DND-41 (cell line): ENCODE measurements at regions not wholly inside any gene's neighbourhood (a gene's known extent, or its start where the extent isn't known, plus 50 kb on each side); places are given as distances from the start of the nearest gene placed in this dataset.

ENCODE experiments used
- ATAC-seq: fragments of 200-7000 bp; cut with Tn5 transposase; 3 replicates; pipeline ENCODE4 v1.9.1; 2021; ENCODE audit warnings: low read depth; ENCODE audit not compliant: insufficient read depth
- DNase-seq: peaks from one replicate; pipeline ENCODE4 v3.0.0-alpha.2; 2020
- H2AFZ ChIP-seq: 2 replicates; pipeline ENCODE4 v1.6.0; 2012; ENCODE audit warnings: low read depth, low read length
- H3K27ac ChIP-seq: 2 replicates; pipeline ENCODE4 v1.5.1; 2012; ENCODE audit warnings: low read length, inconsistent platforms
- H3K27me3 ChIP-seq: fragments of 200-600 bp; sonication (generic); 2 replicates; pipeline ENCODE4 v1.6.0; 2012; ENCODE audit warnings: low read length, mild to moderate bottlenecking, inconsistent platforms; ENCODE audit not compliant: insufficient read depth, poor library complexity
- H3K36me3 ChIP-seq: 2 replicates; pipeline ENCODE4 v1.5.1; 2012; ENCODE audit warnings: low read length, inconsistent platforms; ENCODE audit not compliant: insufficient read depth
- H3K4me1 ChIP-seq: 2 replicates; pipeline ENCODE4 v1.5.1; 2012; ENCODE audit warnings: mild to moderate bottlenecking, low read length; ENCODE audit not compliant: insufficient read depth
- H3K4me2 ChIP-seq: 2 replicates; pipeline ENCODE4 v1.6.0; 2012; ENCODE audit warnings: mild to moderate bottlenecking, moderate library complexity, low read length, inconsistent platforms; ENCODE audit not compliant: insufficient read depth
- H3K4me3 ChIP-seq, 2 experiments: fragments of 200-600 bp in 1 of 2; shearing (Covaris generic) in 1 of 2; 2 replicates each; pipeline ENCODE4 v1.5.1; 2012 to 2016; ENCODE audit warnings: inconsistent platforms in 2 of 2, low read length in 2 of 2, mild to moderate bottlenecking in 2 of 2, low read depth in 1 of 2, moderate library complexity in 1 of 2
- H3K79me2 ChIP-seq: 2 replicates; pipeline ENCODE4 v1.6.0; 2012; ENCODE audit warnings: low read length, inconsistent platforms; ENCODE audit not compliant: insufficient read depth
- H3K9ac ChIP-seq: 2 replicates; pipeline ENCODE4 v1.6.0; 2012; ENCODE audit warnings: low read depth, mild to moderate bottlenecking, inconsistent platforms, low read length, moderate library complexity
- H3K9me3 ChIP-seq: 2 replicates; pipeline ENCODE4 v1.5.1; 2012; ENCODE audit warnings: low read length, moderate library complexity, mild to moderate bottlenecking, inconsistent platforms; ENCODE audit not compliant: insufficient read depth, severe bottlenecking
- H4K20me1 ChIP-seq: 2 replicates; pipeline ENCODE4 v1.6.0; 2012; ENCODE audit warnings: low read length; ENCODE audit not compliant: insufficient read depth
- CTCF ChIP-seq: IDR thresholded peaks from 2 replicates; pipeline ENCODE4 v1.5.1; 2012; ENCODE audit warnings: borderline replicate concordance, low read length, moderate library complexity, mild to moderate bottlenecking; ENCODE audit not compliant: poor library complexity, severe bottlenecking; ENCODE audit errors: extremely low read depth
- EZH2 ChIP-seq: IDR thresholded peaks from 3 replicates; pipeline ENCODE4 v1.6.1; 2012; ENCODE audit warnings: borderline replicate concordance, low read depth, mild to moderate bottlenecking, moderate library complexity, low read length, inconsistent platforms; ENCODE audit not compliant: severe bottlenecking

DNA sequence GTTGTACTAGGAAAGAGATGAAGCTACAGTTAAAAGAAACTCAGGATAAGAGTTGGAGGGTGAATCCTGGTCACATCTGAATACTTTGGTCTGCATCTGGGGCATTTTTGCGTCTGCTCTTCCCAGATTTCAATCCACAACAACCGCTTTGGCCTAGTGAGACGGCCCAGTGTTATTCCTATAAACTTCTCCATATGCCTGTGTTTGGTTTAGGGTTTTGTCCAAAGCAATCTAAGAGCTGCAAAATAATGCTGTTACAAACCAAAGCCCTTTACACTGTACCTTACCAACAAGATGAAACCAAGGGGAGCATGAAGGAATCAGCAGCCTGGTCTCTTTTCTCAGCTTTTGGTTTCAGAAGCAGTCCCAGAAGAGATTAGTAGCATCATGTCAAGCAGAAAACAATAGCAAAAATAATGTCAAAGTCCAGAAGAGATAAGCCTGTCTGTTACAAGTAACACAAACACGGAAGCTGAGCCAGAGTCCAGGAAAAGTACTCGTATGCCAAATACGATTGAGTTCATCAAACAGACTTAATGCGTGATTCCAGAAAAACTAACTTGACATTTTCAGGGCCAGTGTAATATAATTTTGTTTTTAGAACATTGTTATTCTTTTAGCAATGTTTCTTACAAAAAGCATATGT, 379.9 kb upstream of the ACO1 start:
- Histone ChIP-seq H3K9ac (no peak overlapping the region), H3K79me2 (no peaks in the 10 kb centered on the region), H2AFZ (no peak overlapping the region), H3K9me3 (no peaks in the 10 kb centered on the region), H3K4me3 (no peak overlapping the region), H4K20me1 (no peaks in the 10 kb centered on the region), H3K27me3 (no peaks in the 10 kb centered on the region), H3K4me2 (no peak overlapping the region), H3K4me1 (no peaks in the 10 kb centered on the region), H3K36me3 (no peaks in the 10 kb centered on the region), H3K27ac (no peak overlapping the region)
- TF ChIP-seq CTCF: no peak
- TF ChIP-seq EZH2: no peak
- no peak for DNase-seq
- ATAC-seq: no peak

DNA sequence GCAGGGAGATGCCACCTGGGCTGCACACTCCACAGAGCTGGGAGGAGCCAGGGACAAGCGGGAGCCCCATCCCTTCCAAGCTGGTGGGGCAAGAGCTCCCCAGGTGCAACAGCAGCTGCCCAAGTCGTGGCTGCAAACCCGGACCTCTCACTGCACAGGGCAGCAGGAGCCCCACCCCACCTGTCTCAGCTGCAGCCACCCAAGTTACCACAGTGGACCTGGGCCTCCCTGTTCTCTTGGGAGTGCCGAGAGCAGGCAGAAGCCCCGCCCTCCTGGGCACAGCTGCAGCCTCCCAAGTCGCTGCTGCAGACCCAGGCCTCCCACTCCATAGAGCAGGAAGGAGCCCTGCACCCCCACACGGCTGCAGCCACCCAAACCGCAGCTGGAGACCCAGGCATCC, 374.1 kb upstream of the ACO1 start:
- Histone ChIP-seq H4K20me1 (no peaks in the 10 kb centered on the region), H3K27ac (no peak overlapping the region), H2AFZ (no peak overlapping the region), H3K4me1 (no peaks in the 10 kb centered on the region), H3K79me2 (no peaks in the 10 kb centered on the region), H3K9ac (no peak overlapping the region), H3K27me3 (no peaks in the 10 kb centered on the region), H3K9me3 (no peaks in the 10 kb centered on the region), H3K36me3 (no peaks in the 10 kb centered on the region), H3K4me3 (no peak overlapping the region), H3K4me2 (no peak overlapping the region)
- TF ChIP-seq CTCF: no peak
- no peak for TF ChIP-seq EZH2
- ATAC-seq: no peak; the same call in 2 of the 3 replicates
- DNase-seq: no peak

- TF ChIP-seq CTCF: no peak
- TF ChIP-seq EZH2: no peak
- Histone ChIP-seq H3K79me2 (no peaks in the 10 kb centered on the region), H3K27me3 (no peaks in the 10 kb centered on the region), H3K36me3 (no peaks in the 10 kb centered on the region), H2AFZ (no peak overlapping the region), H3K4me1 (no peaks in the 10 kb centered on the region), H3K27ac (no peak overlapping the region), H3K4me3 (no peak overlapping the region), H3K4me2 (no peak overlapping the region), H3K9ac (no peak overlapping the region), H4K20me1 (no peaks in the 10 kb centered on the region), H3K9me3 (no peaks in the 10 kb centered on the region)
- DNase-seq (no peak), ATAC-seq (no peak)
These were observed 373.4 kb upstream of the ACO1 start for GRCh38 chr9:32011049-32011448.

DNA sequence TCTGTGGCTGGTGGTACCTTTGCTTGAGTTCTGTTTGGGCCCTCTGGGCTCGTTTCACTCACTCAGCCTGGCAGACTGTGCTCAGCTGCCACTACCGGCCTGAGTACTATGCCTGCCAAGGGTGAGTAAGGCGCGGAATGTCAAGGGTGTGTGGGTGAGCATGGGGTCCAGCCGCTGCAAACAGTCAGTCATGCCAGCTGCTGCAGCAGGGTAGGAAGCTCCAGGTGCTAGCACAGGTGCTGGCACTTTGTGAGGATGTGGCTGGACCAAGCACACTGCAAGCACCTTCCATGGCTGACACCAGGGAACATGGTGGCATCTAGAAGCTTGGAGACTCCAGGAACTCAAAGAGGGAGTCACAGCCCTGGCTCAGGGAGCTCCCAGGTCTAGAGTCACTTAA, 368.6 kb upstream of the ACO1 start:
- no peaks in the 10 kb centered on the region for H3K27me3 ChIP-seq
- no peaks in the 10 kb centered on the region for H3K4me1 ChIP-seq
- H3K4me2 ChIP-seq: no peak overlapping the region
- no peak overlapping the region for H3K27ac ChIP-seq
- no peaks in the 10 kb centered on the region for H4K20me1 ChIP-seq
- H3K36me3 ChIP-seq: no peaks in the 10 kb centered on the region
- H3K4me3 ChIP-seq: no peak overlapping the region
- DNase-seq (no peak), ATAC-seq (no peak)
- H3K9me3 ChIP-seq: no peaks in the 10 kb centered on the region
- no peak overlapping the region for H2AFZ ChIP-seq
- H3K9ac ChIP-seq: no peak overlapping the region
- H3K79me2 ChIP-seq: no peaks in the 10 kb centered on the region
- TF ChIP-seq CTCF (no peak), EZH2 (no peak)
